WERI-Rb-1 (cell line): ENCODE measurements at regions not wholly inside any gene's neighbourhood (a gene's known extent, or its start where the extent isn't known, plus 50 kb on each side); places are given as distances from the start of the nearest gene placed in this dataset.
A peak's percentile ranks its signal among the peaks of the same experiment; 100 is the strongest.

Source experiments
- DNase-seq: peaks from one replicate; pipeline ENCODE4 v3.0.0-alpha.2; 2020
- H3K27ac ChIP-seq: fragments of 250-450 bp; sonication (Bioruptor Pico); 2 replicates; pipeline ENCODE4 v1.5.1; 2020; ENCODE audit warnings: mild to moderate bottlenecking, moderate library complexity
- H3K27me3 ChIP-seq: fragments of 250-450 bp; sonication (Bioruptor Pico); 2 replicates; pipeline ENCODE4 v1.5.1; 2021; ENCODE audit warnings: mild to moderate bottlenecking, low read depth, moderate library complexity; ENCODE audit not compliant: insufficient read depth, severe bottlenecking
- H3K36me3 ChIP-seq: fragments of 250-450 bp; sonication (Bioruptor Pico); 2 replicates; pipeline ENCODE4 v1.5.1; 2020; ENCODE audit warnings: mild to moderate bottlenecking, moderate library complexity
- H3K4me3 ChIP-seq: 2 replicates; pipeline ENCODE4 v1.5.1; 2011; ENCODE audit warnings: low read depth, mild to moderate bottlenecking, control low read depth, low read length
- H3K9me3 ChIP-seq: fragments of 250-450 bp; sonication (Bioruptor Pico); 2 replicates; pipeline ENCODE4 v1.5.1; 2021; ENCODE audit warnings: mild to moderate bottlenecking, moderate library complexity; ENCODE audit not compliant: severe bottlenecking
- TF ChIP-seq, protein P1 (sequence below): IDR thresholded peaks from 2 replicates; pipeline ENCODE4 v1.5.1; 2011; ENCODE audit warnings: low read depth, mild to moderate bottlenecking, control low read depth, inconsistent platforms, low read length

DNA sequence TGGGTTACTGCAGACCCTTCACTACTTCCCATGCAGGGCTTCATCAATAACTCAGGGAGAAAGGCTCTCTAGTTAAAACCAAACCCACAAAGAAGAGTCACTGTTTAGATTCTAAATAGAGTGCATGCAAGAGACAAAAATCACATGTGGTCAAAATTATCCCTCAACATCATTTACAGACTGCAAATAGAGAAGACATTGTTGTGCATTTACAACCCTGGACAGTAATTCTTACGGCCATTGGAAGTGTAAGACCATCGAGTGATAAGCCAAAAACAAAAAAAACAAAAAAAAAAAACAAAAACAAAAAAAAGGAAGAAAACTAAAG, 93.4 kb downstream of the RASSF10 start:
- Histone ChIP-seq H3K27ac (no peak overlapping the region), H3K27me3 (no peaks in the 10 kb centered on the region), H3K4me3 (no peak overlapping the region), H3K9me3 (no peaks in the 10 kb centered on the region), H3K36me3 (no peaks in the 10 kb centered on the region)
- DNase-seq, result no peak
- TF ChIP-seq, protein P1, sequence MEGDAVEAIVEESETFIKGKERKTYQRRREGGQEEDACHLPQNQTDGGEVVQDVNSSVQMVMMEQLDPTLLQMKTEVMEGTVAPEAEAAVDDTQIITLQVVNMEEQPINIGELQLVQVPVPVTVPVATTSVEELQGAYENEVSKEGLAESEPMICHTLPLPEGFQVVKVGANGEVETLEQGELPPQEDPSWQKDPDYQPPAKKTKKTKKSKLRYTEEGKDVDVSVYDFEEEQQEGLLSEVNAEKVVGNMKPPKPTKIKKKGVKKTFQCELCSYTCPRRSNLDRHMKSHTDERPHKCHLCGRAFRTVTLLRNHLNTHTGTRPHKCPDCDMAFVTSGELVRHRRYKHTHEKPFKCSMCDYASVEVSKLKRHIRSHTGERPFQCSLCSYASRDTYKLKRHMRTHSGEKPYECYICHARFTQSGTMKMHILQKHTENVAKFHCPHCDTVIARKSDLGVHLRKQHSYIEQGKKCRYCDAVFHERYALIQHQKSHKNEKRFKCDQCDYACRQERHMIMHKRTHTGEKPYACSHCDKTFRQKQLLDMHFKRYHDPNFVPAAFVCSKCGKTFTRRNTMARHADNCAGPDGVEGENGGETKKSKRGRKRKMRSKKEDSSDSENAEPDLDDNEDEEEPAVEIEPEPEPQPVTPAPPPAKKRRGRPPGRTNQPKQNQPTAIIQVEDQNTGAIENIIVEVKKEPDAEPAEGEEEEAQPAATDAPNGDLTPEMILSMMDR, result no peak

DNA sequence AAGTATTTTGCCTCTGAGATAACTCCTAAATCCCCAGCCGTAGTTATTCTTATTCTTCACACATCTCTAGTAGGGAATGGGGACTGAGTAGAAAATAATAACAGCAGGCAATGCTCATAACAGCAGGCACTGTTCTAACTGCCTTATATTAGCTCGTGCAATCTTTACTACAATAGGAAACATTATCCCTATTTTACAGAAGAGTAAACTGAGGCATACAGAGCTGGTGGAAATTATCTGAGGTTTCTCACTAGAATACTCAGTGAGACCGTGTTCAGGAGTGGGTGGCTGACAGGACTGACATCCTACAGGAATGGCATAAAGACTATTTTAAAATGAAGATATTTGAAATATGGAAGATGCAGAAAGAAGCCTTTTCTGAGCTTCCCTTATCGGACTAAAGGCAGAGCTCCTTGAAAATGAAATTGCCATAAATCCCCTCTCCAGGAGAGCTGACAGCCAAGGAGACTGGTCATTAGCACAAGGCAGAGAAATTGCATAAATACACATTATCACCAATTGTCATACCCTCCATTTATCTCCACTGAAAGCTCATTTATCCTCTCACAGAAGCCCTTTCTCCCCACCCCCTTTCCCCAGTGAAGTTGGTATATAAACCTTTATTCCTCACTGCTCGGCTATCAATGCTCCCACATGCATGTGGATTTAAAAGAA, 93.9 kb downstream of the RASSF10 start:
- no peak for DNase-seq
- Histone ChIP-seq H3K36me3 (no peaks in the 10 kb centered on the region), H3K27ac (no peak overlapping the region), H3K9me3 (no peaks in the 10 kb centered on the region), H3K27me3 (no peaks in the 10 kb centered on the region), H3K4me3 (no peak overlapping the region)
- TF ChIP-seq, protein P1, result no peak

DNA sequence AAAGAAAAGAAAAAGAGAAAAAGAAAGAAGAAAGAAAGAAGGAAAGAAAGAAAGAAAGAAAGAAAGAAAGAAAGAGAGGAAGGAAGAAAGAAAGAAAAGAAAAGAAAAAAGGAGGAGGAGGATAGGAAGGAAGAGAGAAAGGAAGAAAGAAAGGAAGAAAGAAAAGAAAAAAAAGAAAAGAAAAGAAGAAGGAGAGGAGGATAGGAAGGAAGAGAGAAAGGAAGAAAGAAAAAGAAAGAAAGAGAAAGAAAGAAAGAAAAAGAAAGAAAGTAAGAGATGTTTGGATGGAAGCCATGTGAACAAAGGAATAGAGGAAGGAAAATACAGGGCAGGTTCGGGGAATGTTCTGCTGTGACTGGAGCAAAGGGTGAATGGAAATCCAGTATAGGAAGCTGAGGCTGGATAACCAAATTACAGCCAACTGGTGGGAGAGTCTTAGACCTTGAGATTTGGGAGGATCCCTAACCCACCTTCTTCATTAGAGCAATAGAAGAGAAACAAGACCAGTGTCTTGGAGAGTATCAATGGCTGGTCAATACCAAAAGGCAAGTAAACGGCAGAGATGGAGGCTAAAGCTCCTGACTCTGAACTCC, 94.9 kb downstream of the RASSF10 start:
- H3K36me3 ChIP-seq, result no peaks in the 10 kb centered on the region
- no peaks in the 10 kb centered on the region for H3K27me3 ChIP-seq
- H3K27ac ChIP-seq, result no peak overlapping the region
- H3K4me3 ChIP-seq, result no peak overlapping the region
- no peaks in the 10 kb centered on the region for H3K9me3 ChIP-seq
- TF ChIP-seq, protein P1, result no peak
- DNase-seq, result no peak

DNA sequence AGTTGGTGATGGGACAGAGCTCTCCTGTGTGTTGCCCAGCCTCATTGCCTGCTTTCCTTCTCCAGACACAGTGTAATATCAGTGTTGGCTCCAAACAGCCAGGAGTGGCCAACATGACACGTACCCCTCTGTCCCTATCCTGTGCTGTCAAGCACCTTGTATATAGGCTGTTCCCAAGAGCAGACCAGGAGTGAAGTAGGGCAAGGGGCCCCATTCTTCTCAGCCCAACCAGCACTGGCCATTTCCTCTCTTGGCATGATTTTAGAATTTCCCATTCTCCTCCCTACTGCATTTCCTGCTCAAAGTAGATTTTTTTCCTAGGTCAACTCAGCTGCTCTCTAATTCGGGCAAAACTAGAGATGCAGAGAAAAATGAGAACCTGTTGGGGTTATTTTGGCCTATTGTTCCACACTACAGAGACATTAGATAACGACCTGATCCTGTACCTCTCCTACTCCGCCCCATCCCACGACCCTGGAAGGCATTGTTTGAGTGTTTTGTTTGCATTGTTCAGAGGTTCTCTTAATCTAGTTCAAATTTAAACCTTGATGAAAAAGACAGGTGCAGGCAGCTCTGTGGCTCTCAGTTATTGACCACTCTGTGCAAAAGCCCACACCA, 95.6 kb downstream of the RASSF10 start:
- H3K9me3 ChIP-seq, result peaks cover 4% of the 10 kb centered on the region
- no peaks in the 10 kb centered on the region for H3K27me3 ChIP-seq
- no peak overlapping the region for H3K27ac ChIP-seq
- no peak overlapping the region for H3K4me3 ChIP-seq
- TF ChIP-seq, protein P1, result no peak
- no peak for DNase-seq
- H3K36me3 ChIP-seq, result no peaks in the 10 kb centered on the region

DNA sequence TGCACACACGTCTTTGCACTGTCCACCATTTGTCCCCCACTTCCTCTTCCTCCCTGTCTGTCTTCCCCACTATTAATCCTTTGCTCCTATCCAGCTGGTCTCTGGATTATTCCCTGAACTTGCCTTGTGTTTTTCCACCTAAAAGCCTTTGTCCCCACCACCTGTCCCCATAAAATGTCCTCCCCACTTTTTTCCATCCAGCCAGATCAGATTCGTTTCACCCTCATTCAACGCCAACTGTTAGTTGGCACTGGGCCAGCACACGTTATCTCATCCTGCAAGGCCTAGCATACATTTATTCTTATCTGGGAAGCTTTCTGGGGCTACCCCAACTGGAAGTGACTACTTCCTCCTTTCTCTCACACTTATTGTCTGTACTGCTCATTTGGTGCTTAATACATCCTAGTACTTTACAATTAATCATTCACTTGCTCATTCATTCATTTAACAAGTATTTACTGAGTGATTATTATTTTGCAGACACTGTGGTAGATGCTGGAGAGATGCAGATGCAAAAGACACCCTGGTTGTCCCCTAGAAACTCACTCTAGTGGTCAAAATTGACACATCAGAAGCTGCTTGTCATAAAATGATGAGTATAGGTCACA, 96.2 kb downstream of the RASSF10 start:
- TF ChIP-seq, protein P1, result no peak
- H3K36me3 ChIP-seq, result no peaks in the 10 kb centered on the region
- peak overlapping the region; percentile 36; the same call in 1 of the 2 replicates for H3K27ac ChIP-seq
- H3K4me3 ChIP-seq, result no peak overlapping the region
- no peaks in the 10 kb centered on the region for H3K27me3 ChIP-seq
- peaks cover 4% of the 10 kb centered on the region for H3K9me3 ChIP-seq
- peak; percentile 27 for DNase-seq
